Prostate gland (tissue), 2 donors: ENCODE measurements at regions not wholly inside any gene's neighbourhood (a gene's known extent, or its start where the extent isn't known, plus 50 kb on each side); places are given as distances from the start of the nearest gene placed in this dataset.

Source experiments
- DNase-seq: peaks from one replicate; pipeline ENCODE4 v3.0.0-alpha.2; 2019; ENCODE audit warnings: low spot score
- H3K27ac ChIP-seq, 2 donors: fragments of 200-600 bp; sonication (generic); 2 replicates each; pipeline ENCODE4 v1.5.1; 2017 to 2019
- H3K27me3 ChIP-seq: fragments of 200-600 bp; sonication (generic); replicated peaks from 2 replicates; pipeline ENCODE4 v1.5.1; 2019; ENCODE audit not compliant: insufficient read depth
- H3K36me3 ChIP-seq, 2 donors: fragments of 200-600 bp; sonication (generic); 1 replicate in 1 of 2; 2 replicates in 1 of 2; pipeline versions ENCODE4 v1.5.1 to v1.8.1; 2017 to 2019
- H3K4me1 ChIP-seq: fragments of 200-600 bp; sonication (generic); replicated peaks from 2 replicates; pipeline ENCODE4 v1.5.1; 2019
- H3K4me3 ChIP-seq, 2 donors: fragments of 200-600 bp; sonication (generic); 2 replicates each; pipeline ENCODE4 v1.5.1; 2017 to 2019
- H3K9me3 ChIP-seq: fragments of 200-600 bp; sonication (generic); 2 replicates; pipeline ENCODE4 v1.5.1; 2017
- POLR2A ChIP-seq: fragments of 450-650 bp; IDR thresholded peaks from one replicate; pipeline ENCODE4 v1.6.1; 2016; ENCODE audit warnings: antibody characterized with exemption, mild to moderate bottlenecking
- POLR2AphosphoS5 ChIP-seq: sonication (generic); formaldehyde crosslinking; IDR thresholded peaks from one replicate; pipeline ENCODE4 v1.6.1; 2017; ENCODE audit warnings: antibody characterized with exemption
- WGBS: methylation state at CpG from one replicate; pipeline ENCODE4 v1.1.5; 2018; 5-methylcytosine and 5-hydroxymethylcytosine counted together
- intact Hi-C: fragments of 100-400 bp; cut with DNase I; formaldehyde crosslinking; loops from one replicate; pipeline ENCODE4 v1.14.2; 2022
- TF ChIP-seq, protein P1 (sequence below), 4 experiments: fragments of 200-600 bp in 2 of 4; fragments of 450-650 bp in 2 of 4; sonication (generic) in 2 of 4; IDR thresholded peaks; 1 replicate in 3 of 4; 2 replicates in 1 of 4; pipeline ENCODE4 v1.5.1; 2016 to 2019; ENCODE audit warnings: antibody characterized with exemption in 4 of 4, mild to moderate bottlenecking in 2 of 4, moderate library complexity in 2 of 4

GRCh38 chr6:19997104-19997503 is 159.9 kb downstream of the ID4 start:
- Histone ChIP-seq H3K27me3 (no peaks in the 10 kb centered on the region), H3K4me3 (no peak overlapping the region), H3K36me3 (no peaks in the 10 kb centered on the region), H3K9me3 (no peaks in the 10 kb centered on the region), H3K4me1 (no peaks in the 10 kb centered on the region), H3K27ac (no peak overlapping the region)
- DNase-seq, result no peak
- 90% methylated on average over 1 of the region's 1 CpG for WGBS
- intact Hi-C loops, result no loop called here
- TF ChIP-seq POLR2AphosphoS5 (no peak), POLR2A (no peak)
- TF ChIP-seq, protein P1, sequence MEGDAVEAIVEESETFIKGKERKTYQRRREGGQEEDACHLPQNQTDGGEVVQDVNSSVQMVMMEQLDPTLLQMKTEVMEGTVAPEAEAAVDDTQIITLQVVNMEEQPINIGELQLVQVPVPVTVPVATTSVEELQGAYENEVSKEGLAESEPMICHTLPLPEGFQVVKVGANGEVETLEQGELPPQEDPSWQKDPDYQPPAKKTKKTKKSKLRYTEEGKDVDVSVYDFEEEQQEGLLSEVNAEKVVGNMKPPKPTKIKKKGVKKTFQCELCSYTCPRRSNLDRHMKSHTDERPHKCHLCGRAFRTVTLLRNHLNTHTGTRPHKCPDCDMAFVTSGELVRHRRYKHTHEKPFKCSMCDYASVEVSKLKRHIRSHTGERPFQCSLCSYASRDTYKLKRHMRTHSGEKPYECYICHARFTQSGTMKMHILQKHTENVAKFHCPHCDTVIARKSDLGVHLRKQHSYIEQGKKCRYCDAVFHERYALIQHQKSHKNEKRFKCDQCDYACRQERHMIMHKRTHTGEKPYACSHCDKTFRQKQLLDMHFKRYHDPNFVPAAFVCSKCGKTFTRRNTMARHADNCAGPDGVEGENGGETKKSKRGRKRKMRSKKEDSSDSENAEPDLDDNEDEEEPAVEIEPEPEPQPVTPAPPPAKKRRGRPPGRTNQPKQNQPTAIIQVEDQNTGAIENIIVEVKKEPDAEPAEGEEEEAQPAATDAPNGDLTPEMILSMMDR (IDR thresholded peaks at IDR 0.05), result no peak

DNA sequence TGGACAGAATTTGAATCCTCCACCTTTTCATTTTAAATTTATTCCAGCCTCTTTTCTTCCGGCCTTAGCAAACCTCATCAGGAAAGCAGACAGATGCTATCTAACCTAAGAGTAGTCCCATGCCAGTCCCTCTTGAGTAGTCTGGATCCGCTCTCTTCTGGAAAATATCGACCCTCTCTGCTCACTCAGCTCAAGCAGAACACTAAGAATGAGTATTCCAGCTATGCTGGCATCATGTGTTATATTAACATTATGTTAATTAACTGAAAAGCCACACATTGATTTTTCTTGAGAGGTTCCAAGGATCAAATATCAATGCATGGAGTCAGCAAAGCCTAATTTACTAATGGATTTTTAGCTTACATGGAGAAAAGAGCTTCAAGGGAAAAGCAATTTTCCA is 161.4 kb downstream of the ID4 start:
- Histone ChIP-seq H3K4me1 (no peaks in the 10 kb centered on the region), H3K9me3 (no peaks in the 10 kb centered on the region), H3K27ac (no peak overlapping the region), H3K27me3 (no peaks in the 10 kb centered on the region), H3K36me3 (no peaks in the 10 kb centered on the region), H3K4me3 (no peak overlapping the region)
- intact Hi-C loops, result no loop called here
- DNase-seq, result no peak
- 84% methylated on average over 3 of the region's 3 CpGs for WGBS
- TF ChIP-seq POLR2AphosphoS5 (no peak), POLR2A (no peak)
- TF ChIP-seq, protein P1 (IDR thresholded peaks at IDR 0.05), result no peak

GRCh38 chr6:19999319-20000191 is 162.4 kb downstream of the ID4 start:
- no peak for DNase-seq
- no peaks in the 10 kb centered on the region for H3K4me1 ChIP-seq
- intact Hi-C loops, result no loop called here
- WGBS, result 78% methylated on average over 7 of the region's 7 CpGs
- TF ChIP-seq POLR2AphosphoS5, result no peak
- TF ChIP-seq, protein P1 (IDR thresholded peaks at IDR 0.05), result no peak
- H3K36me3 ChIP-seq, result no peaks in the 10 kb centered on the region
- no peak overlapping the region for H3K27ac ChIP-seq
- no peaks in the 10 kb centered on the region for H3K9me3 ChIP-seq
- no peaks in the 10 kb centered on the region for H3K27me3 ChIP-seq
- no peak overlapping the region for H3K4me3 ChIP-seq

DNA sequence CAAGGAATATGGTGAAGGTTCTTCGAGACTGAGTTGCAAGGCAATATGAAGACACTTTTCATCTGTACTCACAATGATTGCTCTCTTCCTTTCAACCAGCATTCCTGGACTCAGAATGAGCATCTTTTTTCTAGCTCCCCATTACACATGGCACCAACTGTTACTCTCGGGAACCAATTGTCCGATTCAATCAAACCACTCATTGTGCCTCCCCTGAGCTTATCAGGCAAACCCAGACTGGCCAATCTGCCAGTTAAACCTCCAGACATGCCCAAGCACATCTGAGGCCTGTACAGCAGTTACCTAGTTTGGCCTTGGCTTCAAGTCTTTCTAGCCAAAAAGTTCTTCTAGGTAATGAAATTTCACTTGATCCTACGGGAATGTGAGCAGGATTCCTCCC is 164.1 kb downstream of the ID4 start:
- Histone ChIP-seq H3K4me1 (no peaks in the 10 kb centered on the region), H3K36me3 (no peaks in the 10 kb centered on the region), H3K9me3 (no peaks in the 10 kb centered on the region), H3K4me3 (no peak overlapping the region), H3K27me3 (no peaks in the 10 kb centered on the region), H3K27ac (no peak overlapping the region)
- 64% methylated on average over 4 of the region's 4 CpGs for WGBS
- no peak for TF ChIP-seq POLR2A
- no peak for DNase-seq
- intact Hi-C loops, result no loop called here

GRCh38 chr6:20006037-20006436 is 168.9 kb downstream of the ID4 start:
- no peak for DNase-seq
- Histone ChIP-seq H3K4me1 (no peaks in the 10 kb centered on the region), H3K36me3 (no peaks in the 10 kb centered on the region), H3K4me3 (no peak overlapping the region), H3K27me3 (no peaks in the 10 kb centered on the region), H3K27ac (no peak overlapping the region), H3K9me3 (no peaks in the 10 kb centered on the region)
- WGBS, result 96% methylated on average over 2 of the region's 2 CpGs
- TF ChIP-seq, protein P1 (IDR thresholded peaks at IDR 0.05), result no peak
- intact Hi-C loops, result no loop called here
